ENCODE measurements at regions not wholly inside any gene's neighbourhood (a gene's known extent, or its start where the extent isn't known, plus 50 kb on each side); places are given as distances from the start of the nearest gene placed in this dataset.
"Not testable (repeated sequence)": the region's sequence is repeated elsewhere in the genome, so short reads cannot be mapped to it uniquely, and the experiment has no call there.

GRCh38 chr6:71686021-71686677 is 200.2 kb upstream of the RIMS1 start:
- H3K9me3 Mint-ChIP-seq; DNase-seq (ENCODE audit: low spot score in 2 of 2); H3K4me1 Mint-ChIP-seq; H3K27ac Mint-ChIP-seq; ATAC-seq (ENCODE audit: low read depth); H3K36me3 Mint-ChIP-seq; H3K27me3 Mint-ChIP-seq; H3K4me3 Mint-ChIP-seq: not testable (repeated sequence)

- no peaks in the 10 kb centered on the region for H3K27me3 Mint-ChIP-seq
- peaks cover 5% of the 10 kb centered on the region for H3K9me3 Mint-ChIP-seq
- no peaks in the 10 kb centered on the region for H3K4me1 Mint-ChIP-seq
- DNase-seq (ENCODE audit: low spot score in 2 of 2), result no peak
- H3K4me3 Mint-ChIP-seq, result no peak overlapping the region
- H3K36me3 Mint-ChIP-seq, result no peaks in the 10 kb centered on the region
- ATAC-seq (ENCODE audit: low read depth), result no peak
- no peak overlapping the region for H3K27ac Mint-ChIP-seq
Observed at GRCh38 chr6:71698702-71699101, 187.6 kb upstream of the RIMS1 start.

- ATAC-seq (ENCODE audit: low read depth) (peak; percentile 29), DNase-seq (ENCODE audit: low spot score in 2 of 2) (no peak)
- Mint-ChIP-seq H3K4me1 (peaks cover 4% of the 10 kb centered on the region), H3K9me3 (no peaks in the 10 kb centered on the region), H3K4me3 (no peak overlapping the region), H3K27me3 (no peaks in the 10 kb centered on the region), H3K27ac (no peak overlapping the region), H3K36me3 (no peaks in the 10 kb centered on the region)
Observed at GRCh38 chr6:71706523-71706922, 179.8 kb upstream of the RIMS1 start.

GRCh38 chr6:71707059-71707458 is 179.3 kb upstream of the RIMS1 start:
- DNase-seq (ENCODE audit: low spot score in 2 of 2) (no peak), ATAC-seq (ENCODE audit: low read depth) (no peak)
- Mint-ChIP-seq H3K4me3 (no peak overlapping the region), H3K27me3 (no peaks in the 10 kb centered on the region), H3K27ac (no peak overlapping the region), H3K4me1 (peaks cover 4% of the 10 kb centered on the region), H3K36me3 (no peaks in the 10 kb centered on the region), H3K9me3 (no peaks in the 10 kb centered on the region)

GRCh38 chr6:71720705-71721104 is 165.6 kb upstream of the RIMS1 start:
- ATAC-seq (ENCODE audit: low read depth) (no peak), DNase-seq (ENCODE audit: low spot score in 2 of 2) (no peak)
- no peaks in the 10 kb centered on the region for H3K4me1 Mint-ChIP-seq
- H3K27ac Mint-ChIP-seq, result no peak overlapping the region
- H3K27me3 Mint-ChIP-seq, result no peaks in the 10 kb centered on the region
- no peaks in the 10 kb centered on the region for H3K9me3 Mint-ChIP-seq
- H3K4me3 Mint-ChIP-seq, result no peak overlapping the region
- no peaks in the 10 kb centered on the region for H3K36me3 Mint-ChIP-seq

- no peaks in the 10 kb centered on the region for H3K4me1 Mint-ChIP-seq
- H3K27ac Mint-ChIP-seq, result no peak overlapping the region
- no peaks in the 10 kb centered on the region for H3K9me3 Mint-ChIP-seq
- H3K27me3 Mint-ChIP-seq, result no peaks in the 10 kb centered on the region
- no peak overlapping the region for H3K4me3 Mint-ChIP-seq
- no peak for DNase-seq (ENCODE audit: low spot score in 2 of 2)
- no peaks in the 10 kb centered on the region for H3K36me3 Mint-ChIP-seq
- no peak for ATAC-seq (ENCODE audit: low read depth)
Observed at GRCh38 chr6:71721642-71722041, 164.7 kb upstream of the RIMS1 start.

GRCh38 chr6:71722736-71723135 is 163.6 kb upstream of the RIMS1 start:
- Mint-ChIP-seq H3K4me1 (no peaks in the 10 kb centered on the region), H3K36me3 (no peaks in the 10 kb centered on the region), H3K27me3 (no peaks in the 10 kb centered on the region), H3K4me3 (no peak overlapping the region), H3K27ac (no peak overlapping the region), H3K9me3 (no peaks in the 10 kb centered on the region)
- ATAC-seq (ENCODE audit: low read depth) (no peak), DNase-seq (ENCODE audit: low spot score in 2 of 2) (no peak)

GRCh38 chr6:71724456-71725125 is 161.8 kb upstream of the RIMS1 start:
- Mint-ChIP-seq H3K4me1 (no peaks in the 10 kb centered on the region), H3K4me3 (no peak overlapping the region), H3K27ac (no peak overlapping the region), H3K27me3 (no peaks in the 10 kb centered on the region), H3K36me3 (no peaks in the 10 kb centered on the region), H3K9me3 (no peaks in the 10 kb centered on the region)
- DNase-seq (ENCODE audit: low spot score in 2 of 2) (no peak), ATAC-seq (ENCODE audit: low read depth) (no peak)

DNA sequence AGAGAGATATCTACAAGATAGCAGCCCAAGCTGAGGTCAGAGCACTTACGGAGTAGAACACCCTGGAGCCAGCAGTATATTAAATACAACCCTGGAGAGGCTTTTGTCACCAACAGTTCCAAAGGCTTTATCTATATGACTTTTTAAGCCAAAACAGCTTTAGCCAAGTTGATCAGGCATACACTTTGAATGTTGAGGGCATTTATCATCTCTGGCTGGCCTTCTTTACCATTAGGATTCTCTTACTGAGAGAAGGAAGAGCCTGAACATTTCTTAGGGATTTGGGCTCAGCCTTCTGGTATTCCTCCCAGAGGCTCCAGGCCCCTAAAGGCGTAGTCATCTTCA is 161.3 kb upstream of the RIMS1 start:
- Mint-ChIP-seq H3K4me3 (no peak overlapping the region), H3K4me1 (no peaks in the 10 kb centered on the region)

GRCh38 chr6:71726121-71726520 is 160.2 kb upstream of the RIMS1 start:
- H3K27me3 Mint-ChIP-seq, result no peaks in the 10 kb centered on the region
- no peak overlapping the region for H3K27ac Mint-ChIP-seq
- no peak overlapping the region for H3K4me3 Mint-ChIP-seq
- no peaks in the 10 kb centered on the region for H3K9me3 Mint-ChIP-seq
- DNase-seq (ENCODE audit: low spot score in 2 of 2) (no peak), ATAC-seq (ENCODE audit: low read depth) (no peak)
- H3K4me1 Mint-ChIP-seq, result no peaks in the 10 kb centered on the region
- H3K36me3 Mint-ChIP-seq, result no peaks in the 10 kb centered on the region

More for the DNA sequence above, 161.3 kb upstream of the RIMS1 start:
- ATAC-seq (ENCODE audit: low read depth) (no peak), DNase-seq (ENCODE audit: low spot score in 2 of 2) (no peak)
- Mint-ChIP-seq H3K9me3 (no peaks in the 10 kb centered on the region), H3K27ac (no peak overlapping the region), H3K27me3 (no peaks in the 10 kb centered on the region), H3K36me3 (no peaks in the 10 kb centered on the region)

GRCh38 chr6:71727632-71728294 is 158.6 kb upstream of the RIMS1 start:
- Mint-ChIP-seq H3K9me3 (no peaks in the 10 kb centered on the region), H3K27ac (no peak overlapping the region), H3K27me3 (no peaks in the 10 kb centered on the region), H3K36me3 (no peaks in the 10 kb centered on the region), H3K4me3 (no peak overlapping the region), H3K4me1 (no peaks in the 10 kb centered on the region)
- no peak for ATAC-seq (ENCODE audit: low read depth)
- no peak for DNase-seq (ENCODE audit: low spot score in 2 of 2)

DNA sequence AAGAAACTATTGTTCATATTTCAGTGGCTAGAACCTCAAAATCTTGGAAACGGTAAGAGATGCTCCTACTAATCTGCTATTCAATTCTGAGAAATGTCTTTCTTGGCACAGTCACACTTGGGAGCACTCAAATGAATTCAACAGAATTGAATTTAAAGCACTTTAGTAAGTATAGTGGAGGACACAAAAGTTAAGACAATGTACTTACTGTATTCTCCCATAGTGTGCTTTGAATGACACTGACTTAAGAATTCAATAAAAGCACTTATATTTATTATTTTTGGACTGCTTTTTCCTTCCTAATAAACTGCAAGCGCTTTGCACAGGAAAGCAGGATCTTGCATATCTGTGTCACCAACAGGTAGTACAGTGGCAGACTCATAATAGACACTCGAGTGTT is 156.1 kb upstream of the RIMS1 start:
- Mint-ChIP-seq H3K27ac (no peak overlapping the region), H3K4me3 (no peak overlapping the region), H3K4me1 (no peaks in the 10 kb centered on the region), H3K27me3 (no peaks in the 10 kb centered on the region), H3K9me3 (no peaks in the 10 kb centered on the region), H3K36me3 (no peaks in the 10 kb centered on the region)
- ATAC-seq (ENCODE audit: low read depth) (no peak), DNase-seq (ENCODE audit: low spot score in 2 of 2) (no peak)

GRCh38 chr6:71733970-71734899 is 152.1 kb upstream of the RIMS1 start:
- H3K4me3 Mint-ChIP-seq, result no peak overlapping the region
- no peaks in the 10 kb centered on the region for H3K9me3 Mint-ChIP-seq
- H3K27ac Mint-ChIP-seq, result no peak overlapping the region
- no peaks in the 10 kb centered on the region for H3K4me1 Mint-ChIP-seq
- ATAC-seq (ENCODE audit: low read depth) (no peak), DNase-seq (ENCODE audit: low spot score in 2 of 2) (no peak)
- no peaks in the 10 kb centered on the region for H3K36me3 Mint-ChIP-seq
- no peaks in the 10 kb centered on the region for H3K27me3 Mint-ChIP-seq

- peaks cover 1% of the 10 kb centered on the region for H3K27me3 Mint-ChIP-seq
- no peak overlapping the region for H3K27ac Mint-ChIP-seq
- DNase-seq (ENCODE audit: low spot score in 2 of 2) (no peak), ATAC-seq (ENCODE audit: low read depth) (no peak)
- H3K4me1 Mint-ChIP-seq, result no peaks in the 10 kb centered on the region
- no peak overlapping the region for H3K4me3 Mint-ChIP-seq
- no peaks in the 10 kb centered on the region for H3K9me3 Mint-ChIP-seq
- no peaks in the 10 kb centered on the region for H3K36me3 Mint-ChIP-seq
Observed at GRCh38 chr6:71737953-71738352, 148.4 kb upstream of the RIMS1 start.

Data from memory B cell (primary cell).